Loucy (cell line): ENCODE measurements at regions not wholly inside any gene's neighbourhood (a gene's known extent, or its start where the extent isn't known, plus 50 kb on each side); places are given as distances from the start of the nearest gene placed in this dataset.

ENCODE experiments used
- H2AFZ ChIP-seq: fragments of 200-600 bp; sonication (generic); 2 replicates; pipeline ENCODE4 v1.6.0; 2016; ENCODE audit warnings: antibody characterized with exemption, mild to moderate bottlenecking, low read length, moderate library complexity
- H3F3A ChIP-seq: fragments of 200-600 bp; 2 replicates; pipeline ENCODE4 v1.6.0; 2016; ENCODE audit warnings: antibody characterized with exemption, low read depth, mild to moderate bottlenecking
- H3K27me3 ChIP-seq: fragments of 200-600 bp; sonication (generic); 2 replicates; pipeline ENCODE4 v1.6.1; 2014; ENCODE audit warnings: low read length, mild to moderate bottlenecking; ENCODE audit not compliant: insufficient read depth, poor library complexity, severe bottlenecking
- H3K36me3 ChIP-seq: fragments of 200-600 bp; sonication (generic); 2 replicates; pipeline ENCODE4 v1.6.1; 2016; ENCODE audit warnings: low read length; ENCODE audit not compliant: insufficient read depth
- H3K4me1 ChIP-seq: fragments of 200-600 bp; sonication (generic); 2 replicates; pipeline ENCODE4 v1.5.1; 2014; ENCODE audit warnings: low read length, mild to moderate bottlenecking; ENCODE audit not compliant: insufficient read depth, poor library complexity, severe bottlenecking
- H3K4me2 ChIP-seq: fragments of 200-600 bp; sonication (generic); 2 replicates; pipeline ENCODE4 v1.6.0; 2014; ENCODE audit warnings: antibody characterized with exemption, low read length, low read depth, mild to moderate bottlenecking; ENCODE audit not compliant: poor library complexity, severe bottlenecking
- H3K4me3 ChIP-seq: fragments of 200-600 bp; sonication (generic); 2 replicates; pipeline ENCODE4 v1.5.1; 2014; ENCODE audit warnings: low read length, mild to moderate bottlenecking, mixed read lengths; ENCODE audit not compliant: poor library complexity, severe bottlenecking
- H3K79me2 ChIP-seq: fragments of 200-600 bp; sonication (generic); 2 replicates; pipeline ENCODE4 v1.6.1; 2014; ENCODE audit warnings: low read length; ENCODE audit not compliant: insufficient read depth
- H3K9ac ChIP-seq: fragments of 200-600 bp; sonication (generic); 2 replicates; pipeline ENCODE4 v1.6.0; 2014; ENCODE audit warnings: mild to moderate bottlenecking, low read depth, low read length, moderate library complexity; ENCODE audit not compliant: poor library complexity, severe bottlenecking
- H3K9me2 ChIP-seq: fragments of 200-600 bp; sonication (generic); replicated peaks from 2 replicates; pipeline ENCODE4 v1.6.1; 2016; ENCODE audit warnings: low read depth, low read length, mixed read lengths
- H3K9me3 ChIP-seq: fragments of 200-600 bp; sonication (generic); 2 replicates; pipeline ENCODE4 v1.6.1; 2014; ENCODE audit warnings: mild to moderate bottlenecking, antibody characterized with exemption, low read length, low read depth; ENCODE audit not compliant: insufficient read depth
- H4K20me1 ChIP-seq: fragments of 200-600 bp; sonication (generic); 2 replicates; pipeline ENCODE4 v1.6.0; 2014; ENCODE audit warnings: antibody characterized with exemption, low read length, mild to moderate bottlenecking; ENCODE audit not compliant: insufficient read depth, poor library complexity, severe bottlenecking
- EZH2phosphoT487 ChIP-seq: fragments of 200-600 bp; IDR thresholded peaks from 2 replicates; pipeline ENCODE4 v1.6.1; 2018; ENCODE audit warnings: antibody characterized with exemption, mild to moderate bottlenecking, moderate library complexity, borderline replicate concordance
- TF ChIP-seq, protein P1 (sequence below): fragments of 200-600 bp; sonication (generic); conservative IDR thresholded peaks from 2 replicates; pipeline ENCODE4 v1.5.1; 2014; ENCODE audit warnings: mild to moderate bottlenecking, antibody characterized with exemption, low read length

DNA sequence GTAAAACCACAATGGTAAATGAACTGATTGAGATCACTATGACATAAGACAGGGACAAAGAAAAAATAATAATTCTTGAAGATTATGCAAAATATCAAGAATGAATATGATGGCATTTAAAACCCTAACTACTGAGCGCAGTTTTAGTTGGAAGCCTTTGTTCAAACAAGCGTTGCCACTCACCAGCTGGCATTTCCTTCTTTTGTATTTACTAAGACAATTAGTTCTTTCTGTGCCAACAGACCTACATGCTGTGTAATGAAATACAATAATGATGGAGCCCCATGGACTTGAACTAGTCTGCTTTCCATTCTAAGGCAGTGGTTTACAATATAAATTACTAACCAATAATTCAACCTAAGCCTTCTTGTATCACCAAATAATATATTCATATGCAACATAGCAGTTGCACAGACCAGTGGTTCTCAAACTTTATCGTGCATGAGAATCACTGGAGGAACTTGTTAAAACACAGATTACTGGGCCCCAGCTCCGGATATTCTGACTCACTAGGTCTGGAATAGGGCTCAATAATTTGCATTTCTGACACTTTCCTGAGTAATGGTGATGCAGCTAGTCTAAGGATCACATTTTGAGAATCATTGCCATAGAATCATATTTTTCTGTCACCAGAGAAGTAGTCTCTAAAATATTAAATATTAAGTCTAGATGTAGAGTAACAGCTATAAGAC lies 196.4 kb upstream of the MAGEB18 start:
- H3K9ac ChIP-seq = no peak overlapping the region
- H3K4me3 ChIP-seq = no peak overlapping the region
- no peaks in the 10 kb centered on the region for H3K9me3 ChIP-seq
- no peak overlapping the region for H3K4me2 ChIP-seq
- H3F3A ChIP-seq = no peaks in the 10 kb centered on the region
- no peaks in the 10 kb centered on the region for H3K9me2 ChIP-seq
- H3K27me3 ChIP-seq = no peaks in the 10 kb centered on the region
- TF ChIP-seq EZH2phosphoT487 = no peak
- TF ChIP-seq, protein P1, sequence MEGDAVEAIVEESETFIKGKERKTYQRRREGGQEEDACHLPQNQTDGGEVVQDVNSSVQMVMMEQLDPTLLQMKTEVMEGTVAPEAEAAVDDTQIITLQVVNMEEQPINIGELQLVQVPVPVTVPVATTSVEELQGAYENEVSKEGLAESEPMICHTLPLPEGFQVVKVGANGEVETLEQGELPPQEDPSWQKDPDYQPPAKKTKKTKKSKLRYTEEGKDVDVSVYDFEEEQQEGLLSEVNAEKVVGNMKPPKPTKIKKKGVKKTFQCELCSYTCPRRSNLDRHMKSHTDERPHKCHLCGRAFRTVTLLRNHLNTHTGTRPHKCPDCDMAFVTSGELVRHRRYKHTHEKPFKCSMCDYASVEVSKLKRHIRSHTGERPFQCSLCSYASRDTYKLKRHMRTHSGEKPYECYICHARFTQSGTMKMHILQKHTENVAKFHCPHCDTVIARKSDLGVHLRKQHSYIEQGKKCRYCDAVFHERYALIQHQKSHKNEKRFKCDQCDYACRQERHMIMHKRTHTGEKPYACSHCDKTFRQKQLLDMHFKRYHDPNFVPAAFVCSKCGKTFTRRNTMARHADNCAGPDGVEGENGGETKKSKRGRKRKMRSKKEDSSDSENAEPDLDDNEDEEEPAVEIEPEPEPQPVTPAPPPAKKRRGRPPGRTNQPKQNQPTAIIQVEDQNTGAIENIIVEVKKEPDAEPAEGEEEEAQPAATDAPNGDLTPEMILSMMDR = no peak
- no peaks in the 10 kb centered on the region for H4K20me1 ChIP-seq
- H2AFZ ChIP-seq = no peak overlapping the region
- no peaks in the 10 kb centered on the region for H3K36me3 ChIP-seq
- H3K4me1 ChIP-seq = no peaks in the 10 kb centered on the region
- H3K79me2 ChIP-seq = no peaks in the 10 kb centered on the region

DNA sequence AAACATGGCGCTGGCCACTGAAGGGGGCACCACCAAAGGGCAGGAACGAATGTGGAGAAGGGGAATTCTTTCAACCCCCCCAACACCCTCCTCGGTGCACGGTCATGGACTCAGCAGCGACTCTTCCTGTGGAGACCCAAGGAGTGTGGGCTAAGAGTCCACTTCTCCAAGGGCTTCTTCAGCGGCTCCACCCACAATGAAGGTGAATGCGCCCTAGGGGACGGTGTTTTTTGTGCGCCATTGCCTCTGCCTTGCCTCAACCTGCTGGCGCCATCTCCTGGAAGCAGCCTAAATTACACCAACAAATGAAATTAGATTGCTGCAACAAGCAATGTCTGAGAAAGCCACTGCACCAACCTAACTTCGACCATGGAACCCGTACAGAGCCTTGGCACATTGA lies 169.2 kb upstream of the MAGEB18 start:
- no peaks in the 10 kb centered on the region for H3K9me2 ChIP-seq
- H3K27me3 ChIP-seq = no peaks in the 10 kb centered on the region
- no peaks in the 10 kb centered on the region for H3K4me1 ChIP-seq
- no peaks in the 10 kb centered on the region for H3F3A ChIP-seq
- TF ChIP-seq EZH2phosphoT487 = no peak
- TF ChIP-seq, protein P1 = peak; percentile 52
- H3K79me2 ChIP-seq = no peaks in the 10 kb centered on the region
- no peaks in the 10 kb centered on the region for H3K36me3 ChIP-seq
- no peak overlapping the region for H2AFZ ChIP-seq
- H4K20me1 ChIP-seq = no peaks in the 10 kb centered on the region
- no peak overlapping the region for H3K4me3 ChIP-seq
- no peak overlapping the region for H3K4me2 ChIP-seq
- H3K9me3 ChIP-seq = no peaks in the 10 kb centered on the region; the same call in 1 of the 2 replicates
- H3K9ac ChIP-seq = no peak overlapping the region

DNA sequence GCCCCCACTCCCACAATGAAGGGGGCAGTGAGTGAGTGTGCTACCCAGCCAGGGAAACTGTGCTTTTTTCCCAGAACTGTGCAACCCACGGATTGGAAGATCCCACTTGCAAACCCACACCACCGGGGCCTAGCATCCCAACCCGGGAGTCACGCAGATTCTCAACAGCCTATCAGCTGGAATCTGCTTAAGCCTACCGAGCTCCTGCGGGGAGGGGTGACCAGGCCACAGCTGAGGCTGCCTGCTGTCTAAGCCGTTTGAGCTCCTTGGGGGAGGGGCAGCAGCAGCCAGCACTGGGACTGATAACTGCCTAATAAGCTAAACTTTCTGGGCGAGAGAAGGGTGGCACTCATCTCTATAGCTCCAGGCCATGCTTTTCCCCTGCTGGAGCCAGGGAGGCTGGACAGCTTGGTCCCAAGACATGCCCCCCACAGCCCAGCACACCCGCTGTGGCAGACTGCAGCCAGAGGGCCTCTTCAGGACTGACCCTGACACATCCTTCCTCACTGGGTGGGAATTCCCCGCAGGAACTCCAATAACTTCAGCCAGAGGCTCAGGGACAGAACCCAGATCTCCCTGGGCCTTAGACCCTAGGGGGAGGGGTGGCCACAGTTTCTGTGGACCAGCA lies 161.3 kb upstream of the MAGEB18 start:
- TF ChIP-seq, protein P1 = no peak
- no peak for TF ChIP-seq EZH2phosphoT487
- no peaks in the 10 kb centered on the region for H3K27me3 ChIP-seq
- no peaks in the 10 kb centered on the region for H3K4me1 ChIP-seq
- no peaks in the 10 kb centered on the region for H3K79me2 ChIP-seq
- no peak overlapping the region for H3K9ac ChIP-seq
- H2AFZ ChIP-seq = no peak overlapping the region
- H3K9me2 ChIP-seq = no peaks in the 10 kb centered on the region
- H4K20me1 ChIP-seq = no peaks in the 10 kb centered on the region
- no peaks in the 10 kb centered on the region for H3K9me3 ChIP-seq
- no peaks in the 10 kb centered on the region for H3K36me3 ChIP-seq
- no peak overlapping the region for H3K4me2 ChIP-seq
- H3K4me3 ChIP-seq = no peak overlapping the region
- H3F3A ChIP-seq = no peaks in the 10 kb centered on the region
